ENCODE measurements at regions not wholly inside any gene's neighbourhood (a gene's known extent, or its start where the extent isn't known, plus 50 kb on each side); places are given as distances from the start of the nearest gene placed in this dataset.

DNA sequence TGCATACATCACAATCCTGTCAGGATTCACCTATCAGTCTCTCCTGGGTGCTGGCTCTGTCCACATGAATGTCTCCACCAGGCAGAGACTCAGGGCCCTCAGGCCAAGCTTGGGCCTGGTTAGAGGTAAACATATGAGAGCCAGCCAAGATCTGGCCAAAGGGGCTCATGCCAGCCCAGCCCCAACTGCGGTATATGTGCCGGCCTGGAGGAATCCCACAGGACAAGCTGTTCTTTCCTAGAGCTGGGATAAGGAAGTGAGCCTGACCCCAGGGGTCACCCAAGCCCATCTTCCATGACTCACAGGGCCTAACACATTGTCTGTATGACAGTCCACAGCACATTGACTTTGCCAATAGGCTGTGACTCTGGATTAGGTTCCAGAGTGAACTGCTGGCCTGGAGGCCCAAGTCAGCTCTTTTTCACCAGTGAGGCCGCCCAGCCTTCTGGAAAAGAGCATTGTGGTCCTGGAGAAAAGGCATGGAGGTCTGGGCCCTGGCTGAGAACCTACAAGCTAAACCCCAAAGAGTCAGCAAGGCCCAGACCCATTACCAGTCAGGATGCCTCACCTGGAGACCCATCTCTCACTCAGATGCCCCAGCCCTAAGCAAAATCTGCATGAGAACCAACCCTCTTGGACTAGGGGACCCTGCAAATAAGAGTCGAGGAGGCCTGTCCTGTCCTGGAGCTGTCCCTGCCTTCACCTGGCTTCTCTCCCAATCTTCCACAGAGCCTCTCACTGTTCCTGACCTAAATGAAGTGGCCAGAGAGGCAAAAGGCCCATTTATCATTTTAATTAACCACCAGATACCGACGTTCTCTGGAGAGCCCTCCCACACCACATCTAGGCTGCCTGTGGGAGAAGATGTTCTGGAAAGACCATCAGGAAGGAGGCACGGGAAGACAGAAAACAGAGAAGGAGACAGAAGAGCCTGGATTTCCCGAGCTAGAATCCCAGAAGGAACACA, 120.9 kb upstream of the PKDCC start:
- H3K27ac Mint-ChIP-seq (ENCODE audit: unreplicated experiment): peak overlapping the region; percentile 80
- no peaks in the 10 kb centered on the region for H3K9me3 Mint-ChIP-seq (ENCODE audit: unreplicated experiment)
- TF ChIP-seq, protein P1, sequence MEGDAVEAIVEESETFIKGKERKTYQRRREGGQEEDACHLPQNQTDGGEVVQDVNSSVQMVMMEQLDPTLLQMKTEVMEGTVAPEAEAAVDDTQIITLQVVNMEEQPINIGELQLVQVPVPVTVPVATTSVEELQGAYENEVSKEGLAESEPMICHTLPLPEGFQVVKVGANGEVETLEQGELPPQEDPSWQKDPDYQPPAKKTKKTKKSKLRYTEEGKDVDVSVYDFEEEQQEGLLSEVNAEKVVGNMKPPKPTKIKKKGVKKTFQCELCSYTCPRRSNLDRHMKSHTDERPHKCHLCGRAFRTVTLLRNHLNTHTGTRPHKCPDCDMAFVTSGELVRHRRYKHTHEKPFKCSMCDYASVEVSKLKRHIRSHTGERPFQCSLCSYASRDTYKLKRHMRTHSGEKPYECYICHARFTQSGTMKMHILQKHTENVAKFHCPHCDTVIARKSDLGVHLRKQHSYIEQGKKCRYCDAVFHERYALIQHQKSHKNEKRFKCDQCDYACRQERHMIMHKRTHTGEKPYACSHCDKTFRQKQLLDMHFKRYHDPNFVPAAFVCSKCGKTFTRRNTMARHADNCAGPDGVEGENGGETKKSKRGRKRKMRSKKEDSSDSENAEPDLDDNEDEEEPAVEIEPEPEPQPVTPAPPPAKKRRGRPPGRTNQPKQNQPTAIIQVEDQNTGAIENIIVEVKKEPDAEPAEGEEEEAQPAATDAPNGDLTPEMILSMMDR (IDR thresholded peaks at IDR 0.05): no peak
- no peak overlapping the region for H3K4me3 Mint-ChIP-seq (ENCODE audit: unreplicated experiment)
- peaks cover 56% of the 10 kb centered on the region for H3K4me1 Mint-ChIP-seq (ENCODE audit: unreplicated experiment)
- no peaks in the 10 kb centered on the region for H3K27me3 Mint-ChIP-seq (ENCODE audit: unreplicated experiment)
- H3K36me3 Mint-ChIP-seq (ENCODE audit: unreplicated experiment): no peaks in the 10 kb centered on the region
- DNase-seq (ENCODE audit: extremely low spot score, unreplicated experiment): no peak

DNA sequence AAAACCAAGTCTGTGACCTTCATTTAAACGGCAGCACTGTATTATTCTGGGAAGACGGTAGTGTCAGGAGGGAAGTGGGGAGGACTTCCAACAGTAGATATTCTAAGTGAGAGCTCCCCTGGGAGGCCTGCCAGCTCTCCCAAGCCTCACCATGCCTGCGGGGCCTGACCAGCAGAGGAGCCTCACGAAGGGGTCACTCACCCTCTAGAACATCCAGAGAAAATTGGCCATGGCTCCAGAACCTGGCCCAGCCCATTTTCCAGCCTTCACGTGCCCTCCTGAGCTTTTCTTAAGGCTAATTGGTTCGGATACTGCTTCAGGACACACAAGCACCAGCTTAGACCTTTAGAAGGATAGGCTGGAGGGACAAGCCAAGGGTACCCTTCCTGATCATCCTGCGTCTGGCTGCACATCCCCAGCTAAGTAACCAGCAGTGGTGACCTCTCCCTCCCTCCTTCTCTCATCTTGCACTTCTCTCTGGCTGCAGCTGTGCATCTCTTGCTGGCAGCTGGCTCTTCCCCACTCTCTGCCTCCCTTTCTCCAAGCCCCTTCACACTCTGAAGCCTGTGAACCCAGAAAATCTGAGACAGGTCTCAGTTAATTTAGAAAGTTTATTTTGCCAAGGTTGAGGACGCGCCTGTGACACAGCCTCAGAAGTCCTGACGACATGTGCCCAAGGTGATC, 120.1 kb upstream of the PKDCC start:
- Mint-ChIP-seq H3K9me3 (ENCODE audit: unreplicated experiment) (no peaks in the 10 kb centered on the region), H3K27ac (ENCODE audit: unreplicated experiment) (peak overlapping the region; percentile 80), H3K27me3 (ENCODE audit: unreplicated experiment) (no peaks in the 10 kb centered on the region), H3K4me1 (ENCODE audit: unreplicated experiment) (peaks cover 64% of the 10 kb centered on the region), H3K36me3 (ENCODE audit: unreplicated experiment) (no peaks in the 10 kb centered on the region), H3K4me3 (ENCODE audit: unreplicated experiment) (no peak overlapping the region)
- no peak for DNase-seq (ENCODE audit: extremely low spot score, unreplicated experiment)
- TF ChIP-seq, protein P1 (IDR thresholded peaks at IDR 0.05): no peak

DNA sequence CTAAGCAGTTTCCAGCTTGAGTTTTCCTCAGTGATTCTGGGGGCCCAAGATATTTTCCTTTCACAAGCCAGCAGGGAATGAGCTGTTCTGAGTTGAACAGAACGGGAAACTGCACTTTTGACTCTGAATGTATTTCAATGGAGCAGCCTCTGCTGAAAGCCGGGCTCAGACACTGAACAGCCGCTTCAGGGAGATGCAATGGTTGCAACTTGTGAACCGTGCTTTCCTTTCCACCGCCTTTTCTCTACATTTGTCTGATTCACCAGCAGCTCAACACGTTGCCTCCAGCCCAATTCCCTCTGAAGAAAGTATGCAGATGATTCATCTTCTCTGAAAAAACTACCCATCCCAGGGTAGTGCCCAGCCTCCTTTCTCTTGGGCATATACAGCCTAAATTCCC, 119.3 kb upstream of the PKDCC start:
- H3K9me3 Mint-ChIP-seq (ENCODE audit: unreplicated experiment): no peaks in the 10 kb centered on the region
- H3K4me3 Mint-ChIP-seq (ENCODE audit: unreplicated experiment): no peak overlapping the region
- DNase-seq (ENCODE audit: extremely low spot score, unreplicated experiment): no peak
- H3K27ac Mint-ChIP-seq (ENCODE audit: unreplicated experiment): peak overlapping the region; percentile 80
- H3K27me3 Mint-ChIP-seq (ENCODE audit: unreplicated experiment): no peaks in the 10 kb centered on the region
- no peaks in the 10 kb centered on the region for H3K36me3 Mint-ChIP-seq (ENCODE audit: unreplicated experiment)
- TF ChIP-seq, protein P1 (IDR thresholded peaks at IDR 0.05): no peak
- peaks cover 68% of the 10 kb centered on the region for H3K4me1 Mint-ChIP-seq (ENCODE audit: unreplicated experiment)

DNA sequence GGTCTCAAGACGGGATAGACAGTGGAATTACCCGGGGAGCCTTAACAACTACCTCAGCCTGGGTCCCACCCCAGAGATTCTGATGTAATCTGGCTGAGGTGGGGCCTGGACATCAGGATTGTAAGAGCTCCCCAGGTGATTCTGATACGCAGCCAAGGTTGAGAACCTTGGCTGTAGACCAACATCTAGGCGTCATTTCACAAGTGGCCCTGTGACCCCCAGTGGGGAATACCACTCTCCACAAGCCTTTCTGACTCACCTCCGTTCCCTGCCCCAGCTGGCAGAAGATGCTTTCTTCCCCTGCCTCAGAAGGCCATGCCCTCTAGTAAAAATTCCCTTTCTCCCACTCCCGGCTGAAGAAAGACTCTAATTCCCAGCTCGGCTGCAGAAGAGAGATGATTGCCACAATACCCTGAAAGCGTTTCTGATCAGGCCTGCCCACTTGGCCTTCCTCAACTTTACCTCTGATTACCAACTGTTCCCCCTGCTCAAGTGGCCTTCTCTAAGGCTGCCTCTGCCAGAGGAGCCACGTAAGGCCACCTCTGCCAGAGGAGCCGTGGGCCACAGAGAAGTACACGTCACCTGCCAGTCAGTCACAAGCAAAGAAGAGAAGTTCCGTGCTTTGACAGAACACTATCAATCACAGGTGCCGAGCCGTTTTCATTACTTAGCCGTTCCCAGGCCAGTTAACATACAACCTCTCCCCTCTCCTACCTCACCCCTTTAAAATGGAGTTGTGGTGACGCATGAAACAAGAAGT, 116.8 kb upstream of the PKDCC start:
- no peak for DNase-seq (ENCODE audit: extremely low spot score, unreplicated experiment)
- Mint-ChIP-seq H3K36me3 (ENCODE audit: unreplicated experiment) (no peaks in the 10 kb centered on the region), H3K27ac (ENCODE audit: unreplicated experiment) (peak overlapping the region; percentile 80), H3K4me1 (ENCODE audit: unreplicated experiment) (peaks cover 88% of the 10 kb centered on the region), H3K4me3 (ENCODE audit: unreplicated experiment) (no peak overlapping the region), H3K9me3 (ENCODE audit: unreplicated experiment) (no peaks in the 10 kb centered on the region), H3K27me3 (ENCODE audit: unreplicated experiment) (no peaks in the 10 kb centered on the region)
- TF ChIP-seq, protein P1 (IDR thresholded peaks at IDR 0.05): no peak
